ENCODE measurements at regions not wholly inside any gene's neighbourhood (a gene's known extent, or its start where the extent isn't known, plus 50 kb on each side); places are given as distances from the start of the nearest gene placed in this dataset.

GRCh38 chr4:100782356-100782755, 264.5 kb upstream of the EMCN start:
- H3K36me3 Mint-ChIP-seq (ENCODE audit: low read depth), result no peaks in the 10 kb centered on the region
- no peaks in the 10 kb centered on the region for H3K9me3 Mint-ChIP-seq
- H3K4me3 Mint-ChIP-seq, result no peak overlapping the region
- H3K27ac Mint-ChIP-seq, result no peak overlapping the region
- TF ChIP-seq, protein P1, sequence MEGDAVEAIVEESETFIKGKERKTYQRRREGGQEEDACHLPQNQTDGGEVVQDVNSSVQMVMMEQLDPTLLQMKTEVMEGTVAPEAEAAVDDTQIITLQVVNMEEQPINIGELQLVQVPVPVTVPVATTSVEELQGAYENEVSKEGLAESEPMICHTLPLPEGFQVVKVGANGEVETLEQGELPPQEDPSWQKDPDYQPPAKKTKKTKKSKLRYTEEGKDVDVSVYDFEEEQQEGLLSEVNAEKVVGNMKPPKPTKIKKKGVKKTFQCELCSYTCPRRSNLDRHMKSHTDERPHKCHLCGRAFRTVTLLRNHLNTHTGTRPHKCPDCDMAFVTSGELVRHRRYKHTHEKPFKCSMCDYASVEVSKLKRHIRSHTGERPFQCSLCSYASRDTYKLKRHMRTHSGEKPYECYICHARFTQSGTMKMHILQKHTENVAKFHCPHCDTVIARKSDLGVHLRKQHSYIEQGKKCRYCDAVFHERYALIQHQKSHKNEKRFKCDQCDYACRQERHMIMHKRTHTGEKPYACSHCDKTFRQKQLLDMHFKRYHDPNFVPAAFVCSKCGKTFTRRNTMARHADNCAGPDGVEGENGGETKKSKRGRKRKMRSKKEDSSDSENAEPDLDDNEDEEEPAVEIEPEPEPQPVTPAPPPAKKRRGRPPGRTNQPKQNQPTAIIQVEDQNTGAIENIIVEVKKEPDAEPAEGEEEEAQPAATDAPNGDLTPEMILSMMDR (IDR thresholded peaks at IDR 0.05), result no peak
- no peak for DNase-seq
- H3K27me3 Mint-ChIP-seq (ENCODE audit: low read depth, poor library complexity), result no peaks in the 10 kb centered on the region
- no peaks in the 10 kb centered on the region for H3K4me1 Mint-ChIP-seq

GRCh38 chr4:100781435-100781834, 263.6 kb upstream of the EMCN start:
- Mint-ChIP-seq H3K27me3 (ENCODE audit: low read depth, poor library complexity) (no peaks in the 10 kb centered on the region), H3K36me3 (ENCODE audit: low read depth) (no peaks in the 10 kb centered on the region), H3K4me3 (no peak overlapping the region)

GRCh38 chr4:100780126-100780525, 262.3 kb upstream of the EMCN start:
- H3K4me1 Mint-ChIP-seq, result no peaks in the 10 kb centered on the region
- TF ChIP-seq, protein P1 (IDR thresholded peaks at IDR 0.05), result no peak
- no peak for DNase-seq
- no peak overlapping the region for H3K4me3 Mint-ChIP-seq
- no peak overlapping the region for H3K27ac Mint-ChIP-seq
- H3K9me3 Mint-ChIP-seq, result peaks cover 4% of the 10 kb centered on the region
- no peaks in the 10 kb centered on the region for H3K36me3 Mint-ChIP-seq (ENCODE audit: low read depth)
- no peaks in the 10 kb centered on the region for H3K27me3 Mint-ChIP-seq (ENCODE audit: low read depth, poor library complexity)

More at GRCh38 chr4:100781435-100781834, 263.6 kb upstream of the EMCN start:
- Mint-ChIP-seq H3K4me1 (no peaks in the 10 kb centered on the region), H3K9me3 (no peaks in the 10 kb centered on the region), H3K27ac (no peak overlapping the region)
- no peak for DNase-seq
- TF ChIP-seq, protein P1 (IDR thresholded peaks at IDR 0.05), result no peak

DNA sequence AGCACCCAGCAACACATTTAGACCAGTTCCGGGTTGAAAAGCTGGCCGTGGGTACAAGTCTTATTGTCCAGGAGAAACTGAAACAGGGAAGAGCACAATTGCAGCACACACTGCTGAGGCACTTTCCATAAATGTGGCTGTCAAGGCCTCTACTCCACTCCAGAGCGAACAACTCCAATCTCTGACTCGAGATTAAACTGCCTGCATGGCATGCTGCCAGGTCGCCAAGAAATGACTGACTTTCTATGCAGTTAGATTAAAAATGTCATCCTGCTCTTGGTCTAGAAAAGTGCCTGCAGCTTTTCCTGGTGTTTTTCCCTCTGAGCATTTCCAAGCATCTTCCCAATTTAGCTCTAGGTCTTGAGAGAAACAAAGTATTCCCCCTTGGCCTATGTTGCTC, 260.6 kb upstream of the EMCN start:
- no peak overlapping the region for H3K4me3 Mint-ChIP-seq
- H3K36me3 Mint-ChIP-seq (ENCODE audit: low read depth), result no peaks in the 10 kb centered on the region
- TF ChIP-seq, protein P1 (IDR thresholded peaks at IDR 0.05), result no peak
- H3K9me3 Mint-ChIP-seq, result peaks cover 18% of the 10 kb centered on the region
- H3K27me3 Mint-ChIP-seq (ENCODE audit: low read depth, poor library complexity), result no peaks in the 10 kb centered on the region
- DNase-seq, result no peak
- H3K4me1 Mint-ChIP-seq, result no peaks in the 10 kb centered on the region
- H3K27ac Mint-ChIP-seq, result no peak overlapping the region

DNA sequence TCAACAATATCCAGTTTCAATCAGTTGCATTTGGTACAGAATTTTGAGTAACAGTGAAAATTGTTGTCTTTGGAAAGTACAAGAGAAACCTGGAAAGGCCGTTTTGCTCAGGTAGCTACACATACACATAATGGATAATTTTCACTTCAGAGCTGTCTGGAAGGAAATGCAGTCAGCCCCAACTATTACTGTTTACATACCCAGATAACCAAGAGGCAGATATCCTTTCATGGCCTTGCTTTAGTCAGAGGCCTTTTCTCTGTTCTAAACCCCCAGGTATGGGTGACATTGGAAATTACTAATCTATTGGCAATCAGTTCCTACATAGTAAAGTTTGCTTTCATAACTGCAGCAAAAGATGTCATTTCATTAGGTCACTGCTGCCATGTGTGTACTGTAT, 244.9 kb upstream of the EMCN start:
- Mint-ChIP-seq H3K27ac (no peak overlapping the region), H3K9me3 (peaks cover 36% of the 10 kb centered on the region), H3K27me3 (ENCODE audit: low read depth, poor library complexity) (no peaks in the 10 kb centered on the region), H3K36me3 (ENCODE audit: low read depth) (no peaks in the 10 kb centered on the region), H3K4me3 (no peak overlapping the region), H3K4me1 (no peaks in the 10 kb centered on the region)
- TF ChIP-seq, protein P1 (IDR thresholded peaks at IDR 0.05), result no peak
- DNase-seq, result no peak

DNA sequence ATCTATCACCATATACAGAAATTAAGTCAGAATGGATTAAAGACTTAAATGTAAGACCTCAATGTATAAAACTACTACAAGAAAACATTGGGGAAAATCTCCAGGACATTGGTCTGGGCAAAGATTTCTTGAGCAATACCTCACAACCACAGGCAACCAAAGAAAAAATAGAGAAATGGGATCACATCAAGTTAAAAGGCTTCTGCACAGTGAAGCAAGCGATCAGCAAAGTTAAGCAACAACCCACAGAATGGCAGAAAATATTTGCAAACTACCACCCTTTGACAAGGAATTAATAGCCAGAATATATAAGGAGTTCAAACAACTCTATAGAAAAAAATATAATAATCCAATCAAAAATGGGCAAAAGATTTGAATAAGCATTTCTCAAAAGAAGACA, 236.9 kb upstream of the EMCN start:
- TF ChIP-seq, protein P1 (IDR thresholded peaks at IDR 0.05), result no peak

More for the DNA sequence above, 236.9 kb upstream of the EMCN start:
- peaks cover 37% of the 10 kb centered on the region for H3K9me3 Mint-ChIP-seq
- no peaks in the 10 kb centered on the region for H3K4me1 Mint-ChIP-seq
- no peak overlapping the region for H3K27ac Mint-ChIP-seq
- H3K36me3 Mint-ChIP-seq (ENCODE audit: low read depth), result peaks cover 6% of the 10 kb centered on the region
- H3K27me3 Mint-ChIP-seq (ENCODE audit: low read depth, poor library complexity), result no peaks in the 10 kb centered on the region
- DNase-seq, result no peak
- no peak overlapping the region for H3K4me3 Mint-ChIP-seq

Data from nephron progenitor cell (in vitro differentiated cells).